DMS53 treated with DMSO at 0.1 percent for 48 hours (cell line): ENCODE measurements at regions not wholly inside any gene's neighbourhood (a gene's known extent, or its start where the extent isn't known, plus 50 kb on each side); places are given as distances from the start of the nearest gene placed in this dataset.
"Not testable (repeated sequence)": the region's sequence is repeated elsewhere in the genome, so short reads cannot be mapped to it uniquely, and the experiment has no call there.

Source experiments
- DNase-seq: peaks from one replicate; lab custom pipeline; 2025; ENCODE audit not compliant: unreplicated experiment; lab: John Stamatoyannopoulos, UW

DNA sequence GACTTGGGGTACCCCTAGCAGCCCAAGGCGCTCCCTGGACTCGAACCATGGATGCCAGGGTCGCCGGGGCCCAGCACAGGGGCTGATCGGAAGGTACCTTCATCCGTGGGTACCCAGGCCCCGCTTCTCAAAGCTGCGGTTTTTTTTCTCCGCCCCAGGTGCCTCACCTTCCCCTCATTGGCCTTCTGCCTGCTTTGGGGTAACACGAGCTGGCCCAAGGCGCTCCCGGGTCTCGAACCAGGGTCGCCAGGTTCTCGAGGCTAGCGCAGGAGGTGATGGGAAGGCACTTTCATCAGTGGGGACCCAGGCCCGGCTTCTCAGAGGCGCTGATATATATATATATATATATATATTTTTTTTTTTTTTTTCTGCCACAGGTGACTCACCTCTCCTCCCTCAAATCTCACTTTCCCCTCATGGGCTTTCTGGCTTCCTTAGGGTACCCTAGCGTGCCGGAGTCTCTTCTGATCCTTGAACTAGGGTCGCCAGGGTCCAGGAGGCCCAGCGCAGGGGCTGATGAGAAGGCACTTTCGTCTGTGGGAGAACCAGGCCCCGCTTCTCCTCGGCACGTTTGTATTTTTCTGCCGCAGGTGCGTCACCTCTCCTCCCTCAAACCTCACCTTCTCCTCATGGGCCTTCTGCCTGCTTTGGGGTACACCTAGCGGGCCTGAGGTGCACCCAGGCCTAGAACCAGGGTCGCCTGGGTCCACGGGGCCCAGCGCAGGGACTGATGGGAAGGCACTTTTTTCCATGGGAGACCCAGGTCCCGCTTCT, 1480.0 kb upstream of the TPTE start:
- DNase-seq, result not testable (repeated sequence)

DNA sequence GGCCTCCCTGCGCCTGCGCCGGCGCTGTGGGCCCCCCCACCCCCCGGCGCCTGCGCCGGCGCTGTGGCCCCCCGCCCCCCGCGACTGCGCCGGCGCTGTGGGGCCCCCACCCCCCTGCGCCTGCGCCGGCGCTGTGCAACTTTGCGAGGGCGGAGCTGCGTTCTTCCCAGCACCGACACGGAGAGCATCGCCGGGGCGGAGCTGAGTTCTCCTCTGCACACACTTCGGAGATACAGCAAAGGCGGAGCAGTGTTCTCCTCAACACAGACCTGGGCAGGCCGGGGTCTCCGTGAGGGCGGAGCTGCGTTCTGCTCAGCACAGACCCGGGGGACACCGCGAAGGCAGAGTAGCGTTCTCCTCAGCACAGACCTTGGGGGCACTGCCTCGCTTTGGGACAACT, 1478.3 kb upstream of the TPTE start:
- not testable (repeated sequence) for DNase-seq

- DNase-seq, result not testable (repeated sequence)
These were observed 1474.5 kb upstream of the TPTE start for GRCh38 chr21:9046870-9047269.

GRCh38 chr21:9067515-9067914, 1453.9 kb upstream of the TPTE start:
- DNase-seq, result not testable (repeated sequence)

GRCh38 chr21:9068622-9069021, 1452.8 kb upstream of the TPTE start:
- not testable (repeated sequence) for DNase-seq

- not testable (repeated sequence) for DNase-seq
These were observed 1450.7 kb upstream of the TPTE start for GRCh38 chr21:9070703-9071102.

- not testable (repeated sequence) for DNase-seq
These were observed 1448.4 kb upstream of the TPTE start for GRCh38 chr21:9073010-9073409.

DNA sequence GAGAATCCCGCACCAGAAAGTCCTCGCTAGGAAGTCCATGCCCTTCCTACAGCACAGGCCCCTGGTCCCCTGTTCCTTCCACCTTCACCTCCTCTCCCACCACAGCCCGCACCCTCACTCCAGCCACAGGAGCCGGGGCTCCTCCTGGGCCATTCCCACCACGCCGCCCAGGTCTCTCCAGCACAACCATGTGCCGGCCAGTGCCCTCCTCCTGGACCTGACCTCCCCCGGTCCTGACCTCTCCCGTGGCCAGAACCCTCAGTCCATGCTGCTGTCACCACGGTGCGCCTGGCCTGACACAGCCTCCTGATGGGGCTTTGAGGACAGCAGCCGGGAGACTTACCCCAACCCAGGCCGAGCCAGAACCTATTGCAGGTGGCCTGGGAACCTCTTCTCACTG, 1446.6 kb upstream of the TPTE start:
- DNase-seq, result not testable (repeated sequence)

- not testable (repeated sequence) for DNase-seq
These were observed 1438.1 kb upstream of the TPTE start for GRCh38 chr21:9083091-9083826.

DNA sequence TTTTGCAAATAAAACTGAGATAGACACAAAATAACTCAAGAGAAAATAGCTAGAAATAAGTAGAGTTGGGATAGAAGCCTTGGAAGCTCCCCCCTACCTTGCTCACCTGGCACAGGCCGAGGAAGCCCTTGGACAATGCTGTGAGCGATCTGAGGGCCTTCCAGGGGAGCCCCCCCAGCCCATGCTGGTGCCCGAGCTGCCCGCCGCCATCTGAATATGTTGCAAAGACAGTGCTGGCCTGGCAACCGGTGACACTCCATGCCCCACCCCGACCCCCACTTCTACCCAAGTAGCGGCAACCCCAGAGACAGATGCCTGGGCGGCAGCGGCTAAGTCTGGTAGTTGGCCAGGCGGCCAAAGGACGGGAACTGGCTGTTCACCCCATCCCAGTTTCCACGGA, 1435.1 kb upstream of the TPTE start:
- not testable (repeated sequence) for DNase-seq

DNA sequence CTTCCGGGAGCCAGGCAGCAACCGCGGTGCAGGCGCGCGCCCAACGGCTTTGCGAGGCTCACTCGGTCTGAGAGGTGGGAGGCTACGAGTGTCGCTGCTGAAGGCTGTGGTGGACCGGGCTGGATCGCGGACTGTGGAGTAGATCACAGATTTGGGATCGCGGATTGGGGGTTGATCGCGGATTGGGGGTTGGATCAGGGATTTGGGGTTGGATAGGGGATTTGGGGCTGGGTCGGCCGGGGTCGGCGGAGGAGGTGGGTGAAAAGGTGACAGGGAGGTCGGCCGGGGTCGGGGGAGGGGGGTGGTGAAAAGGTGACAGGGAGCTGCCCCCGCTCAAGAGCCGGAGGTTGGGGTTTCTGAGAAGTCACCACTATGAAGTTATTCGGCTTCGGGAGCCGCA, 1433.6 kb upstream of the TPTE start:
- DNase-seq, result not testable (repeated sequence)

GRCh38 chr21:9129741-9130140, 1391.6 kb upstream of the TPTE start:
- DNase-seq, result not testable (repeated sequence)

GRCh38 chr21:9130817-9131216, 1390.6 kb upstream of the TPTE start:
- not testable (repeated sequence) for DNase-seq
